PC-9 (cell line): ENCODE measurements at regions not wholly inside any gene's neighbourhood (a gene's known extent, or its start where the extent isn't known, plus 50 kb on each side); places are given as distances from the start of the nearest gene placed in this dataset.

Experiments
- BruUV-seq: library from RNA; stranded (reverse); fragments of 400-500 nt; replicated peaks from 2 replicates; lab custom pipeline; 2021; lab: Mats Ljungman, UMichigan
- CTCF ChIA-PET: fragments of 300-600 bp; sonication (Branson Sonifier 250); formaldehyde crosslinking; loops from one replicate; lab custom pipeline; 2022; ENCODE audit warnings: antibody characterized with exemption; lab: Charles Lee
- POLR2A ChIA-PET: fragments of 300-600 bp; sonication (Branson Sonifier 250); formaldehyde crosslinking; loops from one replicate; lab custom pipeline; 2022; ENCODE audit warnings: antibody characterized with exemption; ENCODE audit not compliant: unreplicated experiment; lab: Charles Lee
- DNase-seq, 2 experiments: peaks; one replicate each; pipeline versions ENCODE4 v3.0.0 to v3.0.0-alpha.2; 2015 to 2022; ENCODE audit warnings: mixed read lengths in 1 of 2
- H2AFZ ChIP-seq: fragments of 200-600 bp; sonication (generic); 2 replicates; pipeline ENCODE4 v1.8.1; 2017; ENCODE audit warnings: antibody characterized with exemption
- H3F3A ChIP-seq: fragments of 200-600 bp; sonication (generic); 2 replicates; pipeline ENCODE4 v1.8.1; 2017; ENCODE audit warnings: antibody characterized with exemption, mild to moderate bottlenecking, low read depth; ENCODE audit not compliant: insufficient read depth
- H3K27ac ChIP-seq: fragments of 200-600 bp; sonication (generic); 2 replicates; pipeline ENCODE4 v1.6.1; 2016; ENCODE audit warnings: mixed run types
- H3K27me3 ChIP-seq: fragments of 200-600 bp; sonication (generic); 2 replicates; pipeline ENCODE4 v1.6.1; 2016; ENCODE audit warnings: low read depth, mixed run types; ENCODE audit not compliant: insufficient read depth
- H3K36me3 ChIP-seq: fragments of 200-600 bp; sonication (generic); 2 replicates; pipeline ENCODE4 v1.6.1; 2016; ENCODE audit warnings: low read depth, mixed run types
- H3K4me1 ChIP-seq: fragments of 200-600 bp; sonication (generic); replicated peaks from 2 replicates; pipeline ENCODE4 v1.6.1; 2016; ENCODE audit warnings: mixed run types; ENCODE audit not compliant: insufficient read depth
- H3K4me2 ChIP-seq: fragments of 200-600 bp; sonication (generic); 2 replicates; pipeline ENCODE4 v1.6.1; 2017; ENCODE audit warnings: mixed run types
- H3K4me3 ChIP-seq: fragments of 200-600 bp; sonication (generic); 2 replicates; pipeline ENCODE4 v1.6.1; 2016; ENCODE audit warnings: mixed run types
- H3K79me2 ChIP-seq: fragments of 200-600 bp; sonication (generic); 2 replicates; pipeline ENCODE4 v1.6.1; 2017; ENCODE audit warnings: low read depth, mixed run types
- H3K9me2 ChIP-seq: fragments of 200-600 bp; sonication (generic); 2 replicates; pipeline ENCODE4 v1.8.1; 2017; ENCODE audit warnings: mild to moderate bottlenecking; ENCODE audit not compliant: insufficient read depth
- H3K9me3 ChIP-seq: fragments of 200-600 bp; sonication (generic); 2 replicates; pipeline ENCODE4 v1.8.1; 2016; ENCODE audit warnings: low read depth; ENCODE audit not compliant: insufficient read depth
- H4K20me1 ChIP-seq: fragments of 200-600 bp; sonication (generic); 2 replicates; pipeline ENCODE4 v1.8.1; 2017; ENCODE audit not compliant: insufficient read depth
- EZH2 ChIP-seq: fragments of 200-600 bp; sonication (generic); IDR thresholded peaks from 2 replicates; pipeline ENCODE4 v1.8.0; 2017; ENCODE audit warnings: antibody characterized with exemption, low read depth
- intact Hi-C: fragments of 100-400 bp; cut with micrococcal nuclease; formaldehyde crosslinking; loops from one replicate; pipeline ENCODE4 v1.10.0; 2022; ENCODE audit not compliant: unreplicated experiment
- TF ChIP-seq, protein P1 (sequence below): fragments of 200-600 bp; sonication (generic); conservative IDR thresholded peaks from 2 replicates; pipeline ENCODE4 v1.6.1; 2017; ENCODE audit warnings: mixed run types, antibody characterized with exemption, mild to moderate bottlenecking, moderate library complexity

DNA sequence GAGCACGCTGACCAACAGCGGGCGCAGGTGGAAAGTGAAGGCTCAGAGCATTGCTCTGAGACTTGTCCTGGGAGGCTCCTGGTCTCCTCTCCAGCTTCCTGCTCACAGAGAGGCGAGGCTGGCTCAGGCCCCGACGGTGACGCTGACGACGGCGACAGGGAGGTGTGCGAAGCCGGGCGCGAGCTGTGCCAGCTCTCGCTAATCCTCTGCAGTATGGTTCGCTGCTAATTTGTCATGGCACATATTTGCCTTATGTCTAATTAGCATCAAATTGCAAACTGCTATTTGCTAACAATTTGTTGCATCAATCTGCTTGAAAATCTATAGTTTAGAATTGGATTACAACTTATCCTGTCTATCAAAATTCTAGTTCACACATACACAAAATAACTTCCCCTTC, 469.8 kb upstream of the ZNF507 start:
- TF ChIP-seq EZH2: no peak
- TF ChIP-seq, protein P1, sequence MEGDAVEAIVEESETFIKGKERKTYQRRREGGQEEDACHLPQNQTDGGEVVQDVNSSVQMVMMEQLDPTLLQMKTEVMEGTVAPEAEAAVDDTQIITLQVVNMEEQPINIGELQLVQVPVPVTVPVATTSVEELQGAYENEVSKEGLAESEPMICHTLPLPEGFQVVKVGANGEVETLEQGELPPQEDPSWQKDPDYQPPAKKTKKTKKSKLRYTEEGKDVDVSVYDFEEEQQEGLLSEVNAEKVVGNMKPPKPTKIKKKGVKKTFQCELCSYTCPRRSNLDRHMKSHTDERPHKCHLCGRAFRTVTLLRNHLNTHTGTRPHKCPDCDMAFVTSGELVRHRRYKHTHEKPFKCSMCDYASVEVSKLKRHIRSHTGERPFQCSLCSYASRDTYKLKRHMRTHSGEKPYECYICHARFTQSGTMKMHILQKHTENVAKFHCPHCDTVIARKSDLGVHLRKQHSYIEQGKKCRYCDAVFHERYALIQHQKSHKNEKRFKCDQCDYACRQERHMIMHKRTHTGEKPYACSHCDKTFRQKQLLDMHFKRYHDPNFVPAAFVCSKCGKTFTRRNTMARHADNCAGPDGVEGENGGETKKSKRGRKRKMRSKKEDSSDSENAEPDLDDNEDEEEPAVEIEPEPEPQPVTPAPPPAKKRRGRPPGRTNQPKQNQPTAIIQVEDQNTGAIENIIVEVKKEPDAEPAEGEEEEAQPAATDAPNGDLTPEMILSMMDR: no peak
- Histone ChIP-seq H3K79me2 (no peaks in the 10 kb centered on the region), H3K36me3 (no peaks in the 10 kb centered on the region), H3K27me3 (no peaks in the 10 kb centered on the region), H3F3A (no peaks in the 10 kb centered on the region), H2AFZ (no peak overlapping the region), H4K20me1 (no peaks in the 10 kb centered on the region), H3K27ac (no peak overlapping the region), H3K9me3 (no peaks in the 10 kb centered on the region), H3K4me2 (no peak overlapping the region), H3K4me3 (no peak overlapping the region), H3K4me1 (no peaks in the 10 kb centered on the region), H3K9me2 (no peaks in the 10 kb centered on the region)
- DNase-seq: no peak
- POLR2A ChIA-PET: no interaction called here
- intact Hi-C loops: no loop called here
- CTCF ChIA-PET: no interaction called here
- no TSS peak for BruUV-seq

DNA sequence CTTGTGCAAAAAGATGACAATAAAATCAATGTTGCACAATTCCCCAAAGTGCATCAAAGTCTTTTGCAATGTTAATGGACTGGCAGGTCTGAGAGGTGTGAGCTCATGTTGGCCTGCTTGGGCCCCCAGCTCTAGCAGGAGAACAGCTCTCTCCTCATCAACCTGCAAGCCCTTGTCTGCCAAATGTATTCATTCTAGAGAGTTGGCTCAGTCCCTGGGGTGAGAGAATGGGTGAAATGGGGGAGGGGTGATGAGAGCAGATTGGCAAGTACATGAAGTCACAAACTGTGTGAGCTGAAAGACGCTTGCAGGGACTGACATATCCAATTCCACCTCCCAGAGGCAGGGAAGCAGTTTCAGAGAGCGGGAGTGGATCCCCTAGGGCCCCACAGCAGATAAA, 465.1 kb upstream of the ZNF507 start:
- no peaks in the 10 kb centered on the region for H3K9me3 ChIP-seq
- ChIA-PET CTCF (no interaction called here), POLR2A (no interaction called here)
- H3K4me3 ChIP-seq: no peak overlapping the region
- H3F3A ChIP-seq: no peaks in the 10 kb centered on the region
- no peak for TF ChIP-seq EZH2
- TF ChIP-seq, protein P1: no peak
- no peaks in the 10 kb centered on the region for H4K20me1 ChIP-seq
- no peaks in the 10 kb centered on the region for H3K4me1 ChIP-seq
- H3K4me2 ChIP-seq: no peak overlapping the region
- no peaks in the 10 kb centered on the region for H3K36me3 ChIP-seq
- BruUV-seq: no TSS peak
- no peaks in the 10 kb centered on the region for H3K9me2 ChIP-seq
- no peak for DNase-seq
- no peak overlapping the region for H3K27ac ChIP-seq
- no peak overlapping the region for H2AFZ ChIP-seq
- no peaks in the 10 kb centered on the region for H3K79me2 ChIP-seq
- H3K27me3 ChIP-seq: no peaks in the 10 kb centered on the region
- intact Hi-C loops: no loop called here

DNA sequence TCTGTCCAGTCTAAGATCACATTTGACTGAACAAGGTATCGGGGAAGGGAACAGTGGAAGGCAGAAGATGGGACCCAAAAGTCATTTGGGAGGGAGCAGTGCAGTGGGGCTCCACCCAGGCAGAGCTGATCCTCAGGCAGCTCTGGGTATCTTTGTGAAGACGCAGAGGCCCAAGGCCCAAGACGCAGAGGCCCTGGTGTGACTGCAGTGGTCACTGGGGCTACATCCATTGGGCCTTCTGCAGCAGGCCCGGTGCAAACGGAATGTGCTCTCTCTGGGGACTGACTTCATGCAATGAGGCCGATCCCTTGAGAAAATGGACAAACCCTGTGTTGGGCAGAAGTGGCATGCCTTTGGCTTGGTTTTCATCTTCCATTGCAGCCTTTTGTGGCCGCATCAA, 463.4 kb upstream of the ZNF507 start:
- no peak overlapping the region for H3K4me2 ChIP-seq
- POLR2A ChIA-PET: no interaction called here
- peaks cover 12% of the 10 kb centered on the region; the same call in 1 of the 2 replicates for H3K27me3 ChIP-seq
- H3K9me2 ChIP-seq: no peaks in the 10 kb centered on the region
- no peaks in the 10 kb centered on the region for H3K9me3 ChIP-seq
- no peaks in the 10 kb centered on the region for H3K36me3 ChIP-seq
- intact Hi-C loops: no loop called here
- no peaks in the 10 kb centered on the region for H3F3A ChIP-seq
- no peaks in the 10 kb centered on the region for H3K4me1 ChIP-seq
- no peak overlapping the region for H3K27ac ChIP-seq
- CTCF ChIA-PET: interaction anchor here (0.8 kb wide), 1 partner anchor 1738 kb away, joined by 3 read pairs; no protein-coding TSS in a partner anchor
- H3K79me2 ChIP-seq: no peaks in the 10 kb centered on the region
- DNase-seq: no peak
- no peak overlapping the region for H2AFZ ChIP-seq
- no peak for TF ChIP-seq EZH2
- TF ChIP-seq, protein P1: no peak
- no peaks in the 10 kb centered on the region for H4K20me1 ChIP-seq
- BruUV-seq: no TSS peak
- no peak overlapping the region for H3K4me3 ChIP-seq
